Thymus (tissue), 11 donors: ENCODE measurements at regions not wholly inside any gene's neighbourhood (a gene's known extent, or its start where the extent isn't known, plus 50 kb on each side); places are given as distances from the start of the nearest gene placed in this dataset.
"Not testable (repeated sequence)": the region's sequence is repeated elsewhere in the genome, so short reads cannot be mapped to it uniquely, and the experiment has no call there.

Experiments used
- DNase-seq, 9 donors: peaks; one replicate each; pipeline ENCODE4 v3.0.0-alpha.2; 2013; ENCODE audit warnings: low spot score in 9 of 9, low read depth in 6 of 9, missing footprints in 1 of 9
- H3K27ac ChIP-seq, 2 donors: one replicate each; pipeline ENCODE4 v1.5.1; 2013; ENCODE audit warnings: control low read depth in 1 of 2, low read depth in 1 of 2, low read length in 1 of 2, mild to moderate bottlenecking in 1 of 2, moderate library complexity in 1 of 2
- H3K27me3 ChIP-seq, 2 donors: one replicate each; pipeline ENCODE4 v1.5.1; 2013; ENCODE audit warnings: low read length in 1 of 2; ENCODE audit not compliant: control insufficient read depth in 2 of 2, insufficient read depth in 1 of 2
- H3K36me3 ChIP-seq, 2 donors: one replicate each; pipeline ENCODE4 v1.5.1; 2013; ENCODE audit warnings: low read length in 1 of 2, mild to moderate bottlenecking in 1 of 2, moderate library complexity in 1 of 2; ENCODE audit not compliant: control insufficient read depth in 2 of 2, insufficient read depth in 2 of 2
- H3K4me1 ChIP-seq, 2 donors: one replicate each; pipeline ENCODE4 v1.5.1; 2013; ENCODE audit warnings: low read length in 2 of 2; ENCODE audit not compliant: control insufficient read depth in 2 of 2, insufficient read depth in 2 of 2
- H3K4me3 ChIP-seq, 2 donors: one replicate each; pipeline ENCODE4 v1.5.1; 2013; ENCODE audit warnings: low read length in 2 of 2, control low read depth in 1 of 2, mild to moderate bottlenecking in 1 of 2
- H3K9me3 ChIP-seq, 2 donors: one replicate each; pipeline ENCODE4 v1.5.1; 2013; ENCODE audit warnings: low read length in 1 of 2, mild to moderate bottlenecking in 1 of 2; ENCODE audit not compliant: control insufficient read depth in 2 of 2, insufficient read depth in 1 of 2
- WGBS: extraction: QIAGEN DNeasy Blood & Tissue Kit; methylation state at CpG from one replicate; pipeline ENCODE4 v1.1.7; 2013; 5-methylcytosine and 5-hydroxymethylcytosine counted together
- donor health status: healthy.

DNA sequence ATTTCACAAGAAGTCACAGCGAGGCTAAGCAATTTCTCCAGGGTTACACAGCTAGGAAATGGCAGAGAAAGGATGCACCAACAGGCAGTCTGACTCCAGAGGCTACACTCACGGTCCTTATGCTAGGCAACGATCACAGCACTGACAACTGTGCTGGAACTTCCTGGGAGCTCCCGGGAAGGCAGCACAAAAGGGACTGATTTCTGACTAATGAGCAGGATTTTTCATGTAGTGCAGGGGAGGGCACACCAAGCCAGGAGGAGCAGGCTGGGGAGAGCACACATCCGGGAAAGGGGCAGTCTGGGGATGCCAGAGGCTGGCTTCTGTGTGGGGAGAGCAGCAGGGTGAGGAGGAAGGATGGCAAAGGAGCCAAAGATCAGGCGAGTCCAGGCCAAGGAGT, 486.7 kb downstream of the OMA1 start:
- no peak for DNase-seq

DNA sequence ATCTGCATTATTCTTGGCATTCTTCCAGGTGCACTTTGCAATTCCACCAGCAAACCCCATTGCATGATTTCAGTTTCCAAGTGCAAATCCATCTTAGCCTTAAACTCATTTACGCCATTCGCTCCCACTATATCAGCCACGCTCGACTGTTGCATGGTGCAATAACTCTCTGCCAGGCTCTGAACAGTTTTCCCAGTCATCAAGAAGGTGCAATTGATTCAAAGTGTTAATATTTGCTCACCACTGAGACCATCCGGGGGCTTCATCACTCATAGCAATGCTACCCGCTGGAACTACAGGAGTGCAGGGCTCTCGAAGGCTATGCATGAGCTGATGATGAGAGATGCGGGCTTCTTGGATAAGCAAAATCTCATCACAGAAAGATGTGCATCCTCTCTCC, 488.2 kb downstream of the OMA1 start:
- Histone ChIP-seq H3K9me3 (no peaks in the 10 kb centered on the region), H3K36me3 (no peaks in the 10 kb centered on the region), H3K27ac (no peak overlapping the region), H3K4me3 (no peak overlapping the region), H3K4me1 (no peaks in the 10 kb centered on the region), H3K27me3 (peaks cover 0 to 6% of the 10 kb centered on the region in 2 donors)
- 80% methylated on average over 8 of the region's 8 CpGs for WGBS
- DNase-seq = no peak

More for the DNA sequence above, 486.7 kb downstream of the OMA1 start:
- no peak overlapping the region for H3K4me3 ChIP-seq
- H3K27ac ChIP-seq = no peak overlapping the region
- peaks cover 0 to 6% of the 10 kb centered on the region in 2 donors for H3K27me3 ChIP-seq
- H3K9me3 ChIP-seq = no peaks in the 10 kb centered on the region
- no peaks in the 10 kb centered on the region for H3K36me3 ChIP-seq
- WGBS = 88% methylated on average over 6 of the region's 6 CpGs
- H3K4me1 ChIP-seq = no peaks in the 10 kb centered on the region

DNA sequence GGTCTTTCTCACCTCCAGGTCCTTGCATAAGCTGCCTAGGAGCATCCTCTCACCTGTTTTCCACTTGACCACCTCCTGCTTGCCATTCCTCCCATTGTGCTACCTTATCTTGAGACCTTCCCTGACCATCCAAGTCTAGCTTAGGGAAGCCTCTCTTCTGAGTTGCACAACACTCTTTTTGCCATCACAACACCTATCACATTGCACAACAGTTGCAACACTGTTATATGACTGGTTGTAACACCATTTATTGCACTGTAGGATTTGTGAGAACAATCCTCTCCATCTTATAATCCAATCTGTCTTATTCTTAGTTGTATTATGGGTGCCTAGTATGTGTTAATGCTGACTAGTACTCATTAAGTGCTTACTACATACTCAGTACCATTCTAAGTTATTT, 488.7 kb downstream of the OMA1 start:
- no peaks in the 10 kb centered on the region for H3K9me3 ChIP-seq
- no peak overlapping the region for H3K4me3 ChIP-seq
- peaks cover 0 to 6% of the 10 kb centered on the region in 2 donors for H3K27me3 ChIP-seq
- H3K27ac ChIP-seq = no peak overlapping the region
- DNase-seq = no peak
- H3K36me3 ChIP-seq = no peaks in the 10 kb centered on the region
- H3K4me1 ChIP-seq = no peaks in the 10 kb centered on the region

DNA sequence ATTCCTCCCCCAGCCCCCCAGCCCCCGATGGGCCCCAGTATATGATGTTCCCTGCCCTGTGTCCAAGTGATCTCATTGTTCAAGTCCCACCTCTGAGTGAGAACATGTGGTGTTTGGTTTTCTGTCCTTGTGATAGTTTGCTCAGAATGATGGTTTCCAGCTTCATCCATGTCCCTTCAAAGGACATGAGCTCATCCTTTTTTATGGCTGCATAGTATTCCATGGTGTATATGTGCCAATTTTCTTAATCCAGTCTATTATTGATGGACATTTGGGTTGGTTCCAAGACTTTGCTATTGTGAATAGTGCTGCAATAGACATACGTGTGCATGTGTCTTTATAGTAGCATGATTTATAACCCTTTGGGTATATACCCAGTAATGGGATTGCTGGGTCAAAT, 495.3 kb downstream of the OMA1 start:
- not testable (repeated sequence) for H3K9me3 ChIP-seq, H3K27me3 ChIP-seq, H3K4me1 ChIP-seq, H3K4me3 ChIP-seq, H3K36me3 ChIP-seq, H3K27ac ChIP-seq, DNase-seq
- 95% methylated on average over 2 of the region's 2 CpGs for WGBS

DNA sequence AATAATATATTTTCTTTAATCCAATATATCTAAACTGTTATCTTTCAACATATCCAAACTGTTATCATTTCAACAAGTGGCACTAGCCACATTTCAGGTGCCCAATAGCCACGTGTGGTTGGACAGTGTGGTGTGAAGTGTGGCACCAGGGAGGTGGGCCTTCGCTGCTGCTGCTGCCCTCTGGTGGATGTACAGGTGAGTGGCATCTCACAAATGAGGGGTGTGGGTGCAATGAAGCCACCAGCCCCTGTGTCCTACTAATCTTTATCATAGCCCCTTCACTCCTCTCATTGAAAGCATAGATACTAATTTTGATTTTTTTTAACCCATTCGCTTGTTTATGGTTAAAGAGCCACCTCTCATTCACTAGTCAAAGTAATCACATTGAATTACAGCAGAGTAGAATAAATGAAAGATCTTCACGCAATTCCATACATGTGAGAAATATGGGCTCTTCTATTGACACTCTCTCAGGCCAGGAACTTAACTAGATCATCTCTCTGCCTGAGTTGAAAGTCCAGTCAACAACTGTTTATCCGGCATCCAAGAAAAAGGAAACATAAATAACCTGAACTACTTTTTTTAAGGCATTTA, 499.2 kb downstream of the OMA1 start:
- H3K27me3 ChIP-seq = peaks cover 0 to 4% of the 10 kb centered on the region in 2 donors
- H3K4me1 ChIP-seq = no peaks in the 10 kb centered on the region
- WGBS = 66% methylated on average over 5 of the region's 5 CpGs
- peak in 5 of 9 donors; percentile 6 to 30 (median 10) for DNase-seq
- H3K36me3 ChIP-seq = no peaks in the 10 kb centered on the region
- H3K9me3 ChIP-seq = no peaks in the 10 kb centered on the region
- H3K4me3 ChIP-seq = no peak overlapping the region
- no peak overlapping the region for H3K27ac ChIP-seq

DNA sequence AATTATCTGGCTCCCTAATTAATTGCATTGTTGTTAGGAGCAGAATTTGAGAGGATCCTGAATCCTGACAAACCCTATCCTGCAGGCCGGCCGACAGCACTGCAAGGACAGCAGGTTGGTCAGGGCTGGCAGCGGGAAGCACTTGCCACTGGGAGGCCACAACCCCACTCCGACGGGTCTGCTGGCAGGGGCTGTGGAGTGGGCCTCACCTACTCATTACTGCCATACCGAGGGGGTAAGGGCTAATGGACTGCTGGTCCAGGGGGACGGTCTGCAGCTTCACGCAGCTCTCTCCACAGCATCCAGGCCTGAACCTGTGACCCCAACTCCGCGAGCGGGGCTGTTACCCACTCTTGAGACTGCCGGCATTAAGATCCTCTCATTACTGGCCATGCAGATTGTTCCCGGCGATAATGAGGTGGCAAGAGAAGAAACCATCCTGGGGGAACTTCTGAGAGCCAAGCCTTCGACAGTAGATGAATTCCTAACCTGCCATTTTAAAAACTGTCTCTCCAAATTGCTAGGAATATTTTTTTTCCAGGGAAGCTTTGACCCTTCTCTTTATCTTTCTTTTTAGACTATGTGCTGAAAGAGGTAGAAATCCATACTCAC, 501.3 kb downstream of the OMA1 start:
- H3K36me3 ChIP-seq = no peaks in the 10 kb centered on the region
- no peaks in the 10 kb centered on the region for H3K4me1 ChIP-seq
- DNase-seq = no peak
- H3K9me3 ChIP-seq = no peaks in the 10 kb centered on the region
- no peak overlapping the region for H3K27ac ChIP-seq
- H3K27me3 ChIP-seq = peaks cover 0 to 4% of the 10 kb centered on the region in 2 donors
- no peak overlapping the region for H3K4me3 ChIP-seq
- 91% methylated on average over 15 of the region's 15 CpGs for WGBS

DNA sequence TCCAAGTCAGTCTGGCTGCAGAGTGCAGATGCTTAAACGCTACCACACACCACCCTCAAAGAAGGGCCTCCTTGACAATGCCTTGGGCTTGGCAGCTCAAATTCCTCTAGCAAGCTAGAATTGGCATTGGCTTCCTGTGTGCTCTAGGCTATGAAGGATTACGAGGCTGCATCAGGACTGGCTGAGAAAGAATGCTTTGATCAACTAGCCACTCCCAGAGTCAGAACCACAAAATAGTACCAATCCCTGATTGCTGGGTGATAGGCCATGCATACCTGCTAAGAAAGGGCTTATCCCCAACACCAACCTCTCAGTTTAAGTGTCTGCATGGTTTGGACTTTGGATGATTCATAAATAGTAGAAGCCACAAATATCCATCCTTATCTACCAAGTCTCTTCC, 504.9 kb downstream of the OMA1 start:
- Histone ChIP-seq H3K27ac (no peak overlapping the region), H3K4me1 (no peaks in the 10 kb centered on the region), H3K36me3 (no peaks in the 10 kb centered on the region), H3K9me3 (no peaks in the 10 kb centered on the region), H3K4me3 (no peak overlapping the region), H3K27me3 (peaks cover 0 to 6% of the 10 kb centered on the region in 2 donors)
- DNase-seq = no peak
- 93% methylated on average over 2 of the region's 2 CpGs for WGBS

DNA sequence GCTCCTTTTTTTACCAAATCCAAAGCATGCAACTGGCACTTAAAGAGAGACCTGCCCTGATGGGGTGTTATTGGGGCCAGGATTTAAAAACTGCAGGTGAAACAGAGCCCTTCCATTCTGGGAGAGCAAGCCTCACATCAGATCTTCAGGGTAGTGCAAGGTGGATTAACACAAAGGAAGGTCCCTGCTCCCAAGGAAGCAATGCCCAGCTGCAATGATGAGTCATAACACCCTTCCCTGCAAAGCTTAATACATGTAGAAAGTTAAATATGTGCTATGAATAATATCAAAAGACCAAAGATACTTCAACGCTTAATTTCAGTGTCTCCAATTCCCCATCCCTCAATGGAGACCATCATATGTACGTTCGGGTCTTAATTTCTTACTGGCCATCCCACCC, 508.0 kb downstream of the OMA1 start:
- Histone ChIP-seq H3K9me3 (no peaks in the 10 kb centered on the region), H3K4me3 (no peak overlapping the region), H3K27ac (no peak overlapping the region), H3K4me1 (no peaks in the 10 kb centered on the region), H3K36me3 (no peaks in the 10 kb centered on the region), H3K27me3 (peaks cover 0 to 4% of the 10 kb centered on the region in 2 donors)
- 99% methylated on average over 3 of the region's 3 CpGs for WGBS
- no peak for DNase-seq

DNA sequence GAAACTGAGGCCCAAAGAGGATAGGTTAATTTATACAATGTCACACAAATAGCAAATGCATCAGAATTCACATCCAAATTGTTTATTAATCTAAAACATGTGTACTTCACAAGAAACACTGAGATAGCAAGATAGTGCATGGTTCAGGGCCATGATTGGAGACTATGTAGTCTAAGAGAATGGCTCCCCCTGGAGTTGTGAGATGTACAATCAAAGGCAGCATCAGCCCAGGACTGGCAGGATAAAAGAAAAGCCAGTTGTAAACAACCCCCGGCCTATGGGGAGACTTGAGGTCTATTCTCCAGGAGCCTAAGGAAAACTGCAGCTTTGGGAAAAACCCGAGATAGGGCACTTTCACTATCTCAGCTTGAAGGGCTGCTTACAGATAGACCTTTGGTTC, 511.0 kb downstream of the OMA1 start:
- Histone ChIP-seq H3K27ac (no peak overlapping the region), H3K4me3 (no peak overlapping the region), H3K27me3 (peaks cover 0 to 16% of the 10 kb centered on the region in 2 donors), H3K36me3 (no peaks in the 10 kb centered on the region), H3K9me3 (no peaks in the 10 kb centered on the region), H3K4me1 (no peaks in the 10 kb centered on the region)
- WGBS = 73% methylated on average over 2 of the region's 2 CpGs
- no peak for DNase-seq
